HG03108 (cell line): ENCODE measurements at regions not wholly inside any gene's neighbourhood (a gene's known extent, or its start where the extent isn't known, plus 50 kb on each side); places are given as distances from the start of the nearest gene placed in this dataset.
"Not testable (repeated sequence)": the region's sequence is repeated elsewhere in the genome, so short reads cannot be mapped to it uniquely, and the experiment has no call there.

ENCODE experiments used
- ATAC-seq: cut with Tn5 transposase; IDR thresholded peaks from one replicate; pipeline ENCODE4 v1.9.1; 2021; ENCODE audit warnings: moderate library complexity; ENCODE audit not compliant: unreplicated experiment

- no peak for ATAC-seq
Measured at GRCh38 chr4:162847945-162848549, 318.6 kb downstream of the NAF1 start.

DNA sequence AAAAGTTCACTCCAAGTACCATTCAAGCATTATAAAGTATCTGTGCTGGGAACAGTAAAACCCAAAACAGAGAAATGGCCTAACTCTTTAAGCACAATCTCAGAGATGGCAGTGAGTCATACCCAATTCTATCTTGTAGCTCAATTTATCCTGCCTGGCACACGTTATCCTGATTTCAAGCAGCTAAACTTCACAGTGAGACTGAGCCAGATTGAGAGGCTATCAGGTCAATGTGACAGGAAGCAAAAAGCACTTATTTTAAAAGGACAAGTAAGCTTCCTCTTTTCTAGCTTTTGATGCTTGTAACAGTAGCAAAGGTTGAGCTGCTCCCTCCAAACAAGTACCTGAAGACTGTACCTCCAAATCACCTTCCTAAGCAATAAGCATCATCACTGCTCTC lies 324.9 kb downstream of the NAF1 start:
- ATAC-seq = no peak

DNA sequence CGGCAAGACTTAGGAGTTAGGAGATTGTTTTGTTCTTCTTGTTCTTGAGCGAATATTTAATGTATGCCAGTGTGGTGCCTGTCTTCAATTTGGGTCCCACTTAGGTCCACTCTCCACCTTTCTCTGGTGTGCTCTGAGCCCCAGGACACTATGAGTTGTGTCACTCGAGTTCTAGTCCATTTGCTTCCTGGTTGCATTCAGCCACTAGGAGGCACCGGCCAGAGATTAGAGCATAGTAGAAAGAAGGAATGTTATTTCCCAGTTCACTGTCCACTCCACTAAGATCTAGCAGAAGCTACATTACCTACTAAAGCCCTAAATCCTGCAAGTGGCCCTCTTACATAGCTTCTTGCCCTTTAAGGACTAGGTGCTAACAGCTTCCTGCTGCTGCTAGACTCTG lies 326.9 kb downstream of the NAF1 start:
- no peak for ATAC-seq

DNA sequence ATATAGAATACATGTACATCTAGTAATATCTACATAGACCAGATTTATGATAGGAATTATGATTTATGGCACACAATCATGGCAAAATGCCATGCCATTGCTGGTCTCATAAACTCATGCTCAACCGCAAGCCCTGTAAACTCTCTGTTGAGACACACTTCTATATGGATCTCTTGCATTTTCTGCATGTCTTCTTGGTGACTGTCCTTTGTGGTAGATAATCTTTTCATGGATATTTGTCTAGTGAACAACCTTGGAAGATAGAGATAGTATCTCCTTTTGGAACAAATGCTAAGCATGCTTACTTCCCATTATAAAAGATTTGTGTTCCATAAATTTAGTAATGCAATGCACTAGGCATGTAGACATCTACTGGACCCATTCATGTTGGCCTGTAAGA lies 328.0 kb downstream of the NAF1 start:
- no peak for ATAC-seq

DNA sequence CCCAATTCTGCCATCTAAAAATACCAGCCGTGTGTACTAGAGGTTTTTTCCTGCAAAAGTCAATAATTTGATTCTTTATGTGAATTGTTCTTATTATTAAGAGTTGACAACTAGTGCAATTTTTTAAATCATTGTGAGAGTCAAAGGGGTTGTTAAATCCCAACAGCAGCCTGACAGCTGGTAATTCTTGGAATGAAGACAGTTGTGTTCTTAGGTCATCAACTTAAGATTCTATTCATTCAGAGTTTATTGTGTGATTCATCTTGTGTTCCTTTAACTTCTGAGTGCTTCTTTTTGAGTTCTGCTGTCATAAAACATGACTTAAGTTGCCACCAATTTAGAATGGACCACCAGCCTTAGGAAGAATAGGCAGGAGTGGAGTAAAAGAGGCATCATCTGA lies 329.0 kb downstream of the NAF1 start:
- ATAC-seq = no peak

DNA sequence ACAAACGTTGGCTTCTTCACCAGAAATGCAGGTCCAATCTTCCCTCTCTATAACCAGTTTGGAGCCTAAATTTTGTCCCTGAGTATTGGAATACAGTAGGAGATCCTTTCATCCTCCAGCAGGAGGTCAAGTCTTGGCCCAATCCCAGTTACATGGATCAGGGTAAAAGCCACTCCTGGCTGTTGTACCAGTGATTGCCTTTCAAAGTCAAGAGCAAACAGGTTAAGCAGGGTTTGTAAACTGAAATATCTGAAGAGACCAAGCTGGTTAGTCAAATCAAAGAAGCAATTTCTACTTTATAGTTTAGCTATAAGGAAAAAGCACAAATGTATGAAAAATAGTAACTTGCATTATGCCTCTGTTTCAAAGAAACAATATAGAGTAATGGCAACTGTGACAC lies 329.4 kb downstream of the NAF1 start:
- ATAC-seq = no peak

GRCh38 chr4:162836773-162837172 lies 329.9 kb downstream of the NAF1 start:
- ATAC-seq = no peak

DNA sequence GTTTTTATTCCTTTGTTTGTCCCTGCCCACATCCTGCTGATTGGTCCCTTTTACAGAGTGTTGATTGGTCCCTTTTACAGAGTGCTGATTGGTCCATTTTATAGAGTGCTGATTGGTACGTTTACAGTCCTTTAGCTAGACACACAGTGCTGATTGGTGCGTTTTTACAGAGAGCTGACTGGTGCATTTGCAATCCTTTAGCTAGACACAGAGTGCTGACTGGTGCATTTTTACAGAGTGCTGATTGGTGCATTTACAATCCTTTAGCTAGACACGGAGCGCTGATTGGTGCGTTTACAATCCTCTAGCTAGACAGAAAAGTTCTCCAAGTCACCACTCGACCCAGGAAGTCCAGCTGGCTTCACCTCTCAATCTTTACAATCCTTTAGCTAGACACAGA lies 330.4 kb downstream of the NAF1 start:
- not testable (repeated sequence) for ATAC-seq

DNA sequence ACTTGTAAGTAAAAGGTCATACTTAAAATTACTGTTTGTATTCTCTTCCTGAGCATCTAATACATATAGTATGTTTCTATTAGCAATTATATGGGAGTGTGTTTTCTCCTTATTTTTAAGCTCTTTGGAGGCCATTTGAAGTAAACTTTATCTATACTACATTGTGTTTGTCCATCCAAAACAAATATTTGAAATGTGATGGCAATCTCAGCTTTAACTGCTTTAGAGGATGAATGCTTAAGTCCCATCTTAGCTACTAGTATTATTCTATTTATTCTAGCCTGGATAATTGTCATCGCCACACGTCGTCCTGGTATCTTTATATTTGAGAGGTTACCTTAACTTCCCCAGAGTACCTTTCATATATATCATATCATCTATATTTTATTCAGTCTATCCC lies 335.8 kb downstream of the NAF1 start:
- no peak for ATAC-seq

- not testable (repeated sequence) for ATAC-seq
Measured at GRCh38 chr4:162817374-162817773, 349.3 kb downstream of the NAF1 start.

DNA sequence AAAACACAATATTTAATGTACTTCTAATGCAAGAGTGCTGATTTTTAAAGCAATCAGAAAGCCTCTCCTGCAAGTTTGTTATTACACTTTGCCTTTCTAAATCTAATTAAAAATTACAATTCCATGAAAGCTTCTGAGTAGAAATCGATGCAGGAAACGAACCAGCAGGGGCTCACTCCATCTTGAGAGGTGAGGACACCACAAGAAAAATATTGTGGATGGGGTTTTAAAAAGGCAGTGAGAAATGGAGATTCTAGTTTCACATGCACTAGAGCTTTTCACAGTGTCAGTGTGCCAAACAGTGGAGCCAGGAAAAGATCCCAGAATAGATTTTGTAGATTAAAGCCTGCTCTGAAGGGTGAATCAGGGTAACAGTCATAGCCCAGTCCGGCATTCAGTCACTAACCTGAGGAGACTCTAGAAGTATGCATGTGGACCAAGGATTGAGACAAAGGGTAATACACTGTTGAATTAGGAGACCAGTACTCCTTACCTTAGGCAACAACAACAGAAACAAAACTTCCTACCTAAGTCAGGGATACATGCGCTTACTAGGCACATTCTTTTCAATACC lies 362.3 kb downstream of the NAF1 start:
- ATAC-seq = no peak

GRCh38 chr4:162803378-162803777 lies 363.3 kb downstream of the NAF1 start:
- no peak for ATAC-seq

DNA sequence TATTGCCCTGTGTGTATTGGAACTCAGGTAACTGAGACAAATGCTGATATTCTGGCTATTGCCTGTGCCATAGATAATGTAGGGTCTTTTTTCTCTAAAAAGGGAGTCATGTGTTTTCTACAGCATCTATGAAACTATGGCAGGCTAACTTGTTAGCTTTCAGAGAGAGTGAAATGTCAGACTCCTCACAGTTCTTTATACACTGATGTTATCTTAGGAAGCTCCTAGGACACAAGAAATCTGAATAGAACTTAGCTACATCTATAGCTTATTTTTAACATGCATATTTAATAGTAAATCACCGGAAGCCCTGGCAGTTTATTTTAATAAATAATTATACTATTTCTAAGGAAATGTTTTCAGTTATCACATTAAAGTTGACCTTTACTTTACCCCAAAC lies 369.6 kb downstream of the NAF1 start:
- no peak for ATAC-seq

GRCh38 chr4:162793571-162793970 lies 373.1 kb downstream of the NAF1 start:
- no peak for ATAC-seq

DNA sequence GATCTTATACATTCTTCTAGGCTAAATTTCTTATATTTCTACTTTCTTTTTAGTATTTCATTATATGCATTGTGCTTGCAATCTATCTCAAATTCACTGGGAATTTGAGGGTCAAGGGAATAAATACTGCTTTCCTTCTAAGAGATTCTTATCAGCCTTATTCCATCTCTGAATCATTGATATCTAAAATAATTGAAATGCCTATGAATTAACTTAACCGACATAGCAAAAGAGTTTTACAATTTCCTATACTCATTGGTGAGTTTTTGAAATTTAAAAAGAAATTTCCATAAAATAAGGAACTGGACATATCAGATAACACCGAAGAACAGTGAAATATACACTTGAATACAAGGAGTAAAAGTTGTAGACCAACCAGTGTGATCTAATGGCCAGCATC lies 373.7 kb downstream of the NAF1 start:
- no peak for ATAC-seq

DNA sequence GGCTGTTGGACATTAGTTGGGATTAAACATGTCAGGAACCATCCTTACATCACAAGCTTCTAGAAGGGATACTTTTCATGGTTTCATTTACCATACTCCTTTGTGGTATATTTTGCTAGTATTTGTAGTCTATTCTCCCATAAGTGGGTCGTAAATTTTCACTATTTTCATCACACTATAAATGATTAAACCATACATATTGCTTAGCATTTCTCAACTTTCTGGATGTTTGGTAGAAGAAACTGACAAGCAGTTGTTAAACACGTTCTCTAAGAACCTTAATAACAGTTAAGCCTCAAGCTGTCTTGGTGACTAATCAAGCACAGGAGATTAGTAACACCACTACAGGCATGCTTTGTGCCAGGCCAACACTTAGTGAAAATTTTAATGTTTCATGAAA lies 375.5 kb downstream of the NAF1 start:
- ATAC-seq = no peak

GRCh38 chr4:162787120-162787519 lies 379.6 kb downstream of the NAF1 start:
- no peak for ATAC-seq

- no peak for ATAC-seq
Measured at GRCh38 chr4:162782778-162783525, 383.7 kb downstream of the NAF1 start.

DNA sequence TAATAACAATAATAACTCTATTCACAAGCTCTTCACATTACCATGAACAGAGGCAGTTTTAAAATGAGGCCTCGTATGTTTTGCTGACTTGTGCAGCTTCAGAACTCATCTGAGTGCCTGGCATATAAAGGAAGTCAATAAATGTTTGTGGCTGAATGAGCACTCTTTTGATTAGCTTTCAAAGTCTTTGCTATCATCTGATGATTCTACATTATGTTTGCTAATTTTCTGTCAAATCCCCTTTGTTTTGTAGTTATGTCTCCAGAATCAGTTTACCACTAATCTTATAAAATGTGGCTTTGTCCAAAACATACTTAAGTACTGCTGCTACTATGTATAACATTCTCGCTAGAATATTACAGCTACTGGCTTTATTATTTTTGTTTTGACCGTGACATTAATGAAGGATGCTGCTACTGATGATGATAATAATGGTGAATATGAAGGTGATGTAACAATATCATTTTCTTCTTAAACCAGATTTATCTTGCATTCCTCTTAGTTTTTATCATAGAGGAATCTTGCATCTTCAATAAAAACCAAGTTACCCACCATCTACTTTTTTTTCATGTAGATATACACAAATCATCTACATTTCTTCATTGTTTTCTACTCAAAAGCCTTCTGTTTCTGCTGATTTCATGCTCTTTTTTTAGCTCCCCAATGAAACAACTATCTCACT lies 384.5 kb downstream of the NAF1 start:
- no peak for ATAC-seq

GRCh38 chr4:162770761-162771490 lies 395.8 kb downstream of the NAF1 start:
- no peak for ATAC-seq

GRCh38 chr4:162767083-162767482 lies 399.6 kb downstream of the NAF1 start:
- no peak for ATAC-seq
